ENCODE measurements at regions not wholly inside any gene's neighbourhood (a gene's known extent, or its start where the extent isn't known, plus 50 kb on each side); places are given as distances from the start of the nearest gene placed in this dataset.
"Not testable (repeated sequence)": the region's sequence is repeated elsewhere in the genome, so short reads cannot be mapped to it uniquely, and the experiment has no call there.

GRCh38 chr14:101083564-101084435 lies 180.3 kb upstream of the RTL1 start:
- DNase-seq = no peak

GRCh38 chr14:101084436-101084826 lies 180.9 kb upstream of the RTL1 start:
- no peak for DNase-seq

GRCh38 chr14:101086926-101087325 lies 183.4 kb upstream of the RTL1 start:
- DNase-seq = no peak

GRCh38 chr14:101087614-101088394 lies 184.3 kb upstream of the RTL1 start:
- DNase-seq = no peak

- DNase-seq = no peak
Measured at GRCh38 chr14:101088395-101088667, 184.8 kb upstream of the RTL1 start.

- DNase-seq = no peak
Measured at GRCh38 chr14:101088714-101089113, 185.2 kb upstream of the RTL1 start.

- DNase-seq = not testable (repeated sequence)
Measured at GRCh38 chr14:101090478-101090877, 187.0 kb upstream of the RTL1 start.

GRCh38 chr14:101090976-101091375 lies 187.5 kb upstream of the RTL1 start:
- no peak for DNase-seq

- not testable (repeated sequence) for DNase-seq
Measured at GRCh38 chr14:101094916-101095315, 191.4 kb upstream of the RTL1 start.

- no peak for DNase-seq
Measured at GRCh38 chr14:101096551-101096950, 193.0 kb upstream of the RTL1 start.

- DNase-seq = no peak
Measured at GRCh38 chr14:101097109-101097793, 193.7 kb upstream of the RTL1 start.

- DNase-seq = no peak
Measured at GRCh38 chr14:101098177-101098576, 194.7 kb upstream of the RTL1 start.

GRCh38 chr14:101098641-101099040 lies 195.1 kb upstream of the RTL1 start:
- no peak for DNase-seq

- no peak for DNase-seq
Measured at GRCh38 chr14:101101456-101102056, 198.0 kb upstream of the RTL1 start.

GRCh38 chr14:101102875-101103274 lies 199.4 kb upstream of the RTL1 start:
- DNase-seq = no peak

- DNase-seq = no peak
Measured at GRCh38 chr14:101103321-101103901, 199.9 kb upstream of the RTL1 start.

GRCh38 chr14:101104485-101104884 lies 201.0 kb upstream of the RTL1 start:
- no peak for DNase-seq

- no peak for DNase-seq
Measured at GRCh38 chr14:101105045-101105444, 201.5 kb upstream of the RTL1 start.

- DNase-seq = no peak
Measured at GRCh38 chr14:101108579-101109346, 205.2 kb upstream of the RTL1 start.

GRCh38 chr14:101109347-101109638 lies 205.8 kb upstream of the RTL1 start:
- DNase-seq = no peak

GRCh38 chr14:101109981-101110728 lies 206.6 kb upstream of the RTL1 start:
- DNase-seq = peak; percentile 3
